Testis (tissue), 2 donors: ENCODE measurements at regions not wholly inside any gene's neighbourhood (a gene's known extent, or its start where the extent isn't known, plus 50 kb on each side); places are given as distances from the start of the nearest gene placed in this dataset.

Experiments used
- DNase-seq: peaks from one replicate; pipeline ENCODE4 v3.0.0-alpha.2; 2019
- H3K27ac ChIP-seq, 2 donors: fragments of 200-600 bp; sonication (generic); one replicate each; pipeline ENCODE4 v1.5.1; 2019
- H3K27me3 ChIP-seq: fragments of 200-600 bp; sonication (generic); one replicate; pipeline ENCODE4 v1.5.1; 2019
- H3K36me3 ChIP-seq: fragments of 200-600 bp; sonication (generic); one replicate; pipeline ENCODE4 v1.5.1; 2017; ENCODE audit warnings: low read depth; ENCODE audit errors: missing control alignments
- H3K4me1 ChIP-seq: fragments of 200-600 bp; sonication (generic); one replicate; pipeline ENCODE4 v1.5.1; 2019
- H3K4me3 ChIP-seq, 2 donors: fragments of 200-600 bp; sonication (generic); one replicate each; pipeline ENCODE4 v1.5.1; 2017 to 2019
- H3K9me3 ChIP-seq: fragments of 200-600 bp; sonication (generic); one replicate; pipeline ENCODE4 v1.5.1; 2017
- POLR2A ChIP-seq: fragments of 450-650 bp; IDR thresholded peaks from one replicate; pipeline ENCODE4 v1.6.1; 2017; ENCODE audit warnings: antibody characterized with exemption, mild to moderate bottlenecking, moderate library complexity
- WGBS, 2 donors: methylation state at CpG; one replicate each; pipeline ENCODE4 v1.1.5; 2018; 5-methylcytosine and 5-hydroxymethylcytosine counted together
- intact Hi-C: fragments of 100-400 bp; cut with DNase I; formaldehyde crosslinking; loops from one replicate; pipeline ENCODE4 v1.15.1; 2023; ENCODE audit warnings: low total_unique reads
- TF ChIP-seq, protein P1 (sequence below), 3 experiments: fragments of 450-650 bp in 2 of 3; fragments of 200-600 bp in 1 of 3; sonication (generic) in 1 of 3; IDR thresholded peaks; one replicate each; pipeline ENCODE4 v1.5.1; 2016 to 2019; ENCODE audit warnings: antibody characterized with exemption in 3 of 3, mild to moderate bottlenecking in 2 of 3, moderate library complexity in 1 of 3

DNA sequence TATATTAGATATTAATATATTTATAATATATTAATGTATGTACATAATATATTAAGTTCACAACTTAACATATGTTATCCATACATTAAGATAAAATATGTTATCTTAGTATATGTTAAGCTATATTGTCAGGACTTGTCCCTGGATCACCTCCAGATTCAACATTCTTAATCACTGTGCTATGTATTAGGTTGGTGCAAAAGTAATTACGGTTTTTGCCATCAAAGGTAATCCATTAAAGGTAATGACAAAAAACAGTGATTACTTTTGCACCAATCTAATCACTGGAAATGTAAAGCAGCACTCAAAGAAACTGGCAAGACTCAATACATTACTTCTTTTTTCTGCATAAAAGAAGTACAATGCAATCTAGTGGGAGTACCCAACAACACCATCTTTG lies 1099.0 kb upstream of the SLC39A10 start:
- no peaks in the 10 kb centered on the region for H3K4me1 ChIP-seq
- H3K27me3 ChIP-seq: no peaks in the 10 kb centered on the region
- no peak overlapping the region for H3K4me3 ChIP-seq
- TF ChIP-seq, protein P1, sequence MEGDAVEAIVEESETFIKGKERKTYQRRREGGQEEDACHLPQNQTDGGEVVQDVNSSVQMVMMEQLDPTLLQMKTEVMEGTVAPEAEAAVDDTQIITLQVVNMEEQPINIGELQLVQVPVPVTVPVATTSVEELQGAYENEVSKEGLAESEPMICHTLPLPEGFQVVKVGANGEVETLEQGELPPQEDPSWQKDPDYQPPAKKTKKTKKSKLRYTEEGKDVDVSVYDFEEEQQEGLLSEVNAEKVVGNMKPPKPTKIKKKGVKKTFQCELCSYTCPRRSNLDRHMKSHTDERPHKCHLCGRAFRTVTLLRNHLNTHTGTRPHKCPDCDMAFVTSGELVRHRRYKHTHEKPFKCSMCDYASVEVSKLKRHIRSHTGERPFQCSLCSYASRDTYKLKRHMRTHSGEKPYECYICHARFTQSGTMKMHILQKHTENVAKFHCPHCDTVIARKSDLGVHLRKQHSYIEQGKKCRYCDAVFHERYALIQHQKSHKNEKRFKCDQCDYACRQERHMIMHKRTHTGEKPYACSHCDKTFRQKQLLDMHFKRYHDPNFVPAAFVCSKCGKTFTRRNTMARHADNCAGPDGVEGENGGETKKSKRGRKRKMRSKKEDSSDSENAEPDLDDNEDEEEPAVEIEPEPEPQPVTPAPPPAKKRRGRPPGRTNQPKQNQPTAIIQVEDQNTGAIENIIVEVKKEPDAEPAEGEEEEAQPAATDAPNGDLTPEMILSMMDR (IDR thresholded peaks at IDR 0.05): no peak
- TF ChIP-seq POLR2A: no peak
- DNase-seq: no peak
- no peaks in the 10 kb centered on the region for H3K9me3 ChIP-seq
- no peak overlapping the region for H3K27ac ChIP-seq
- intact Hi-C loops: no loop called here
- 83 to 88% methylated on average over 1 of the region's 1 CpG for WGBS, 2 donors
- no peaks in the 10 kb centered on the region for H3K36me3 ChIP-seq

DNA sequence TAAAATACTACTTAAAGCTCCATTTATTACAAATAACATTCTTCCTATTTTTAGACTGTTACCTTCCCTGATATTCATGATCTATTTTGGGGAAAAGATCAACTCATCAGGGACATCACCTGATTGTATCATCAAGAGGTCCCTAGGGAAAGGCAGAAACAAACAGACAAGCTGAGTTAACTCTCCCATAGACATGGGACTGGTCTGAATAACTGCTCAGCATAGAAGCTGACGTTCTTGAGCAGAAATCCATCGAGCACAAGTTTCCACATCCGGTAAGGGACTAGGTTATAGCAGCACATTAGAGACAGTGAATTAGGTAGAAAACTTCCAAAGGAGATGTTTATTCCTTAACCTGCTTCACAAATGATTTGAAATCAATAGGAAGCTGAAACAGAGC lies 1100.4 kb upstream of the SLC39A10 start:
- no peak for DNase-seq
- intact Hi-C loops: no loop called here
- Histone ChIP-seq H3K9me3 (no peaks in the 10 kb centered on the region), H3K4me3 (no peak overlapping the region), H3K36me3 (no peaks in the 10 kb centered on the region), H3K27me3 (no peaks in the 10 kb centered on the region), H3K27ac (no peak overlapping the region), H3K4me1 (no peaks in the 10 kb centered on the region)
- WGBS, 2 donors: 71 to 74% methylated on average over 3 of the region's 3 CpGs
- no peak for TF ChIP-seq POLR2A
- TF ChIP-seq, protein P1 (IDR thresholded peaks at IDR 0.05): no peak

- intact Hi-C loops: no loop called here
Observed at GRCh38 chr2:194553980-194554379, 1103.0 kb upstream of the SLC39A10 start.

GRCh38 chr2:194550702-194551101 lies 1106.3 kb upstream of the SLC39A10 start:
- H3K27me3 ChIP-seq: no peaks in the 10 kb centered on the region
- TF ChIP-seq, protein P1 (IDR thresholded peaks at IDR 0.05): no peak
- TF ChIP-seq POLR2A: no peak
- intact Hi-C loops: no loop called here
- H3K9me3 ChIP-seq: no peaks in the 10 kb centered on the region
- 85 to 87% methylated on average over 1 of the region's 1 CpG for WGBS, 2 donors
- H3K4me3 ChIP-seq: no peak overlapping the region
- DNase-seq: no peak
- no peak overlapping the region for H3K27ac ChIP-seq
- H3K36me3 ChIP-seq: no peaks in the 10 kb centered on the region
- H3K4me1 ChIP-seq: no peaks in the 10 kb centered on the region

More at GRCh38 chr2:194553980-194554379, 1103.0 kb upstream of the SLC39A10 start:
- Histone ChIP-seq H3K36me3 (no peaks in the 10 kb centered on the region), H3K9me3 (no peaks in the 10 kb centered on the region), H3K4me3 (no peak overlapping the region), H3K27me3 (no peaks in the 10 kb centered on the region), H3K27ac (no peak overlapping the region), H3K4me1 (no peaks in the 10 kb centered on the region)
- 91 to 93% methylated on average over 4 of the region's 4 CpGs for WGBS, 2 donors
- DNase-seq: no peak
- no peak for TF ChIP-seq POLR2A
- TF ChIP-seq, protein P1 (IDR thresholded peaks at IDR 0.05): no peak

DNA sequence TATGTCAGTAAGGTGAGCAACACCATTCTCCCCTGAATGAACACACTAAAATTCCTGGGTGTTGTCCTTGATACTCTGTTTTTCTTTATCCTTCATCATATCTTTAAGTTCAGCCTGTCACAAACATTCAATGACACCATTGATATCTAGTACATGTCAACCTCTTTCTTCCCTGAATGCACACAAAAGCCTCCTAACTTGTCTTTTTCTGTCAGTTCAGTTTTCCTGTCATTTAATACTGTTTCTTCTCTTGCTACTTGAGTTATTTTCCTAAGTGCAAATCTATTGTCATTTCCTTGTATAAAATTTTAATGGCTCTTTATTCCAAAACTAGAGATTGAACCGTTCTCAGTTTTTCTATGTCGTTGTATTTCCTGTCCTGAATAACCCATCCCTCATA lies 1107.6 kb upstream of the SLC39A10 start:
- WGBS, 2 donors: 60 to 72% methylated on average over 2 of the region's 2 CpGs
- Histone ChIP-seq H3K27me3 (no peaks in the 10 kb centered on the region), H3K27ac (no peak overlapping the region), H3K4me3 (no peak overlapping the region), H3K4me1 (no peaks in the 10 kb centered on the region), H3K36me3 (no peaks in the 10 kb centered on the region), H3K9me3 (no peaks in the 10 kb centered on the region)
- TF ChIP-seq, protein P1 (IDR thresholded peaks at IDR 0.05): no peak
- TF ChIP-seq POLR2A: no peak
- DNase-seq: no peak
- intact Hi-C loops: no loop called here
